Peyer's patch (tissue), 4 donors: ENCODE measurements at regions not wholly inside any gene's neighbourhood (a gene's known extent, or its start where the extent isn't known, plus 50 kb on each side); places are given as distances from the start of the nearest gene placed in this dataset.
"Not testable (repeated sequence)": the region's sequence is repeated elsewhere in the genome, so short reads cannot be mapped to it uniquely, and the experiment has no call there.

Experiments used
- DNase-seq, 3 donors: peaks; one replicate each; pipeline ENCODE4 v3.0.0-alpha.2; 2017 to 2019
- H3K27ac ChIP-seq, 4 donors: fragments of 200-600 bp; sonication (generic); one replicate each; pipeline ENCODE4 v1.5.1; 2016 to 2019
- H3K27me3 ChIP-seq, 2 donors: fragments of 200-600 bp; sonication (generic); one replicate each; pipeline ENCODE4 v1.5.1; 2019
- H3K36me3 ChIP-seq, 3 donors: fragments of 200-600 bp; sonication (generic); one replicate each; pipeline ENCODE4 v1.5.1; 2016 to 2019
- H3K4me1 ChIP-seq, 4 donors: fragments of 200-600 bp; sonication (generic); one replicate each; pipeline ENCODE4 v1.5.1; 2016 to 2019
- H3K4me3 ChIP-seq, 4 donors: fragments of 200-600 bp; sonication (generic); 1 replicate in 3 of 4; 2 replicates in 1 of 4; pipeline ENCODE4 v1.5.1; 2016 to 2019; ENCODE audit warnings: mild to moderate bottlenecking in 1 of 4
- H3K9me3 ChIP-seq, 4 donors: fragments of 200-600 bp; sonication (generic); one replicate each; pipeline ENCODE4 v1.5.1; 2016 to 2019; ENCODE audit warnings: mild to moderate bottlenecking in 1 of 4
- CTCF ChIP-seq, 6 experiments: fragments of 450-650 bp in 4 of 6; fragments of 200-600 bp in 2 of 6; sonication (generic) in 1 of 6; IDR thresholded peaks; one replicate each; pipeline ENCODE4 v1.5.1; 2017 to 2019; ENCODE audit warnings: antibody characterized with exemption in 6 of 6, mild to moderate bottlenecking in 3 of 6, moderate library complexity in 1 of 6
- POLR2A ChIP-seq, 2 donors: fragments of 450-650 bp; IDR thresholded peaks; one replicate each; pipeline ENCODE4 v1.5.1; 2017; ENCODE audit warnings: antibody characterized with exemption in 2 of 2, mild to moderate bottlenecking in 2 of 2, moderate library complexity in 2 of 2

DNA sequence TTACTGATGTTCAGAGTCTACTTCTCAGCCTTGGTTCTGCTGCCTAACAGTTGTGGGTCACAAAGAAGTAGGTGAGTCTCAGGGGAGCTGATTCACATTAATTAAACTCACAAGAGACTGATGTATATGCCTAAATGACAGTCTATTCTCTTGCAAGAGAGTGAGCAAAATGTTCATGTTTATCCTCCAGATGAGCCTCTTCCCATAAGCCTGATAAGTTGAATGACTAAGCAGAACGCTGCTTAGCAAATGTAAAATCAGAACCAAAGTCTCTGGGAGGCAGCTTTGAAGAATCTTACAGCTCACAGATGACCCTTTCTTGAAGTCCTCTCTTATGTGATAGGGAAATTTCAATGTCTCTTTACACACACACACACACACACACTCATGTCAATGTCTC is 1092.2 kb downstream of the TYW1 start:
- no peak overlapping the region for H3K4me3 ChIP-seq
- no peaks in the 10 kb centered on the region for H3K9me3 ChIP-seq
- TF ChIP-seq POLR2A (IDR thresholded peaks at IDR 0.05) (no peak), CTCF (IDR thresholded peaks at IDR 0.05) (no peak)
- H3K27ac ChIP-seq, result no peak overlapping the region
- no peaks in the 10 kb centered on the region for H3K27me3 ChIP-seq
- no peaks in the 10 kb centered on the region for H3K36me3 ChIP-seq
- no peaks in the 10 kb centered on the region for H3K4me1 ChIP-seq
- no peak for DNase-seq

- not testable (repeated sequence) for H3K9me3 ChIP-seq, H3K4me3 ChIP-seq, DNase-seq, H3K36me3 ChIP-seq, H3K27me3 ChIP-seq, H3K4me1 ChIP-seq, H3K27ac ChIP-seq
These were observed 1093.6 kb downstream of the TYW1 start for GRCh38 chr7:68090256-68090655.

- Histone ChIP-seq H3K27ac (no peak overlapping the region), H3K27me3 (no peaks in the 10 kb centered on the region), H3K4me1 (no peaks in the 10 kb centered on the region), H3K9me3 (peaks cover 0 to 5% (median 0%) of the 10 kb centered on the region in 4 donors), H3K36me3 (no peaks in the 10 kb centered on the region), H3K4me3 (no peak overlapping the region)
- DNase-seq, result no peak
- TF ChIP-seq POLR2A (IDR thresholded peaks at IDR 0.05) (no peak), CTCF (IDR thresholded peaks at IDR 0.05) (no peak)
These were observed 1106.7 kb downstream of the TYW1 start for GRCh38 chr7:68103319-68103718.

DNA sequence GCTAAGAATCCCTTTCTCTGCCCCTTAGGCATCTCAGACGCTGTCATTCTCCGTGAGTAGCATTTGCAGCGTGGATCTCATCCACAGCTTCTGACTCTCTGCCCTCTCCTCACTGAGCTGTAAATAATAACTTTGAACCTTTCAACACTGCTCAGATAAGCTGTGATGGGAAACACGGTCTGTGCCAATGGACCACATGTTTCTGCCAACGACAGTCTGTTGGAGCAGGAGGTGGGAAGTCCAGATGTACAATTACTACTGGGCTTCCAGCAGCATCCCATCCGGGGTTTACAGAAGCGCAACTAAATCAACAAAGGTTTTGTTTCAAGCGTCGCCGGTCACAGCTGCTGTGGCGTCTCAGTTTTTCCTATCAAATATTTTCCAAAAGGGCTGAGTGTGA is 1110.6 kb downstream of the TYW1 start:
- no peak for DNase-seq
- TF ChIP-seq POLR2A (IDR thresholded peaks at IDR 0.05) (no peak), CTCF (IDR thresholded peaks at IDR 0.05) (no peak)
- Histone ChIP-seq H3K27me3 (no peaks in the 10 kb centered on the region), H3K36me3 (no peaks in the 10 kb centered on the region), H3K27ac (no peak overlapping the region), H3K4me3 (no peak overlapping the region), H3K4me1 (no peaks in the 10 kb centered on the region), H3K9me3 (peaks cover 0 to 5% (median 0%) of the 10 kb centered on the region in 4 donors)

- peaks cover 0 to 5% (median 0%) of the 10 kb centered on the region in 4 donors for H3K9me3 ChIP-seq
- H3K4me3 ChIP-seq, result no peak overlapping the region
- DNase-seq, result no peak
- no peak overlapping the region for H3K27ac ChIP-seq
- H3K27me3 ChIP-seq, result no peaks in the 10 kb centered on the region
- no peaks in the 10 kb centered on the region for H3K4me1 ChIP-seq
- TF ChIP-seq CTCF (IDR thresholded peaks at IDR 0.05), result no peak
- no peak for TF ChIP-seq POLR2A (IDR thresholded peaks at IDR 0.05)
- no peaks in the 10 kb centered on the region for H3K36me3 ChIP-seq
These were observed 1111.3 kb downstream of the TYW1 start for GRCh38 chr7:68107968-68108367.

GRCh38 chr7:68109299-68109698 is 1112.7 kb downstream of the TYW1 start:
- Histone ChIP-seq H3K27ac (no peak overlapping the region), H3K4me1 (no peaks in the 10 kb centered on the region), H3K27me3 (no peaks in the 10 kb centered on the region), H3K4me3 (no peak overlapping the region), H3K9me3 (peaks cover 0 to 5% (median 0%) of the 10 kb centered on the region in 4 donors), H3K36me3 (no peaks in the 10 kb centered on the region)
- no peak for DNase-seq
- TF ChIP-seq CTCF (IDR thresholded peaks at IDR 0.05), result no peak
- TF ChIP-seq POLR2A (IDR thresholded peaks at IDR 0.05), result no peak
